IMR-90 (cell line): ENCODE measurements at regions not wholly inside any gene's neighbourhood (a gene's known extent, or its start where the extent isn't known, plus 50 kb on each side); places are given as distances from the start of the nearest gene placed in this dataset.
"Not testable (repeated sequence)": the region's sequence is repeated elsewhere in the genome, so short reads cannot be mapped to it uniquely, and the experiment has no call there.

Source experiments
- ATAC-seq: fragments of 200-7000 bp; cut with Tn5 transposase; 2 replicates; pipeline ENCODE4 v1.9.1; 2020; ENCODE audit warnings: low read depth, mild to moderate bottlenecking, moderate library complexity
- BruUV-seq: library from RNA; stranded (reverse); fragments of 400-500 nt; replicated peaks from 2 replicates; lab custom pipeline; 2021; lab: Mats Ljungman, UMichigan
- CTCF ChIA-PET: fragments of 300-600 bp; formaldehyde crosslinking; extraction: SDS; loops from one replicate; lab custom pipeline; 2021; ENCODE audit warnings: antibody characterized with exemption; lab: Yijun Ruan, JAX
- POLR2A ChIA-PET: fragments of 300-600 bp; sonication (Branson Sonifier 250); formaldehyde crosslinking; loops from one replicate; lab custom pipeline; 2022; ENCODE audit warnings: antibody characterized with exemption; ENCODE audit not compliant: unreplicated experiment; lab: Charles Lee
- DNase-seq: peaks from one replicate; pipeline ENCODE4 v3.0.0; 2013
- H2AFZ ChIP-seq: replicated peaks from 2 replicates; pipeline ENCODE3; 2013; ENCODE audit warnings: low read length, mild to moderate bottlenecking; ENCODE audit not compliant: poor library complexity
- H2AK5ac ChIP-seq: 2 replicates; pipeline ENCODE4 v1.6.1; 2013; ENCODE audit warnings: low read depth, low read length, inconsistent platforms
- H2AK9ac ChIP-seq: replicated peaks from 2 replicates; pipeline ENCODE3; 2013; ENCODE audit warnings: mild to moderate bottlenecking, low read depth, low read length, moderate library complexity; ENCODE audit not compliant: poor library complexity
- H2BK120ac ChIP-seq: 2 replicates; pipeline ENCODE4 v1.6.1; 2013; ENCODE audit warnings: low read depth, low read length, inconsistent platforms
- H2BK15ac ChIP-seq: 3 replicates; pipeline ENCODE4 v1.6.1; 2013; ENCODE audit warnings: low read depth, low read length, inconsistent platforms
- H2BK20ac ChIP-seq: 2 replicates; pipeline ENCODE4 v1.6.1; 2013; ENCODE audit warnings: low read depth, mild to moderate bottlenecking, inconsistent platforms, low read length, moderate library complexity
- H2BK5ac ChIP-seq: 2 replicates; pipeline ENCODE4 v1.6.1; 2013; ENCODE audit warnings: mild to moderate bottlenecking, low read depth, low read length, inconsistent platforms; ENCODE audit not compliant: poor library complexity, severe bottlenecking
- H3K14ac ChIP-seq: replicated peaks from 2 replicates; pipeline ENCODE4 v1.6.1; 2013; ENCODE audit warnings: low read depth, low read length, inconsistent platforms
- H3K18ac ChIP-seq: 2 replicates; pipeline ENCODE4 v1.6.1; 2013; ENCODE audit warnings: low read depth, low read length, control low read depth
- H3K23ac ChIP-seq: 2 replicates; pipeline ENCODE4 v1.6.1; 2013; ENCODE audit warnings: low read depth, low read length, inconsistent platforms
- H3K27ac ChIP-seq: 2 replicates; pipeline ENCODE4 v1.5.1; 2013; ENCODE audit warnings: mild to moderate bottlenecking, control low read depth, low read length; ENCODE audit not compliant: insufficient read depth
- H3K27me3 ChIP-seq: 2 replicates; pipeline ENCODE4 v1.6.1; 2013; ENCODE audit warnings: low read length; ENCODE audit not compliant: control insufficient read depth, insufficient read depth
- H3K36me3 ChIP-seq: 2 replicates; pipeline ENCODE4 v1.6.1; 2013; ENCODE audit warnings: low read length, mixed read lengths; ENCODE audit not compliant: control insufficient read depth, insufficient read depth
- H3K4ac ChIP-seq: 2 replicates; pipeline ENCODE4 v1.6.1; 2013; ENCODE audit warnings: low read depth, low read length, inconsistent platforms
- H3K4me1 ChIP-seq: 2 replicates; pipeline ENCODE4 v1.6.1; 2013; ENCODE audit warnings: low read length, mixed read lengths; ENCODE audit not compliant: control insufficient read depth, insufficient read depth
- H3K4me2 ChIP-seq: 2 replicates; pipeline ENCODE4 v1.6.1; 2013; ENCODE audit warnings: low read depth, mild to moderate bottlenecking, control low read depth, low read length, moderate library complexity
- H3K4me3 ChIP-seq: 2 replicates; pipeline ENCODE4 v1.5.1; 2013; ENCODE audit warnings: low read depth, mild to moderate bottlenecking, control low read depth, low read length, moderate library complexity; ENCODE audit not compliant: insufficient read depth
- H3K56ac ChIP-seq: 2 replicates; pipeline ENCODE4 v1.6.1; 2013; ENCODE audit warnings: low read length, inconsistent platforms; ENCODE audit not compliant: insufficient read depth; ENCODE audit errors: extremely low read depth
- H3K79me1 ChIP-seq, 2 experiments: 2 replicates each; pipeline ENCODE4 v1.6.1; 2013; ENCODE audit warnings: low read length in 2 of 2, inconsistent platforms in 1 of 2, low read depth in 1 of 2
- H3K9ac ChIP-seq: 2 replicates; pipeline ENCODE4 v1.6.1; 2013; ENCODE audit warnings: low read depth, low read length, control low read depth
- H3K9me1 ChIP-seq: 2 replicates; pipeline ENCODE4 v1.6.1; 2013; ENCODE audit warnings: low read length, inconsistent platforms; ENCODE audit not compliant: insufficient read depth
- H3K9me3 ChIP-seq: 2 replicates; pipeline ENCODE4 v1.6.1; 2013; ENCODE audit warnings: low read length; ENCODE audit not compliant: control insufficient read depth, insufficient read depth
- H4K20me1 ChIP-seq: 2 replicates; pipeline ENCODE4 v1.6.1; 2013; ENCODE audit warnings: low read length, inconsistent platforms; ENCODE audit not compliant: insufficient read depth
- H4K5ac ChIP-seq: 2 replicates; pipeline ENCODE4 v1.6.1; 2013; ENCODE audit warnings: mild to moderate bottlenecking, low read depth, low read length, control low read depth
- H4K8ac ChIP-seq, 2 experiments: 2 replicates each; pipeline ENCODE4 v1.6.1; 2013; ENCODE audit warnings: low read depth in 2 of 2, low read length in 2 of 2, control low read depth in 1 of 2, inconsistent platforms in 1 of 2
- H4K91ac ChIP-seq: 2 replicates; pipeline ENCODE4 v1.6.1; 2013; ENCODE audit warnings: low read depth, low read length, inconsistent platforms; ENCODE audit not compliant: insufficient read depth
- POLR2A ChIP-seq: IDR thresholded peaks from 2 replicates; pipeline ENCODE4 v1.6.1; 2012; ENCODE audit warnings: mild to moderate bottlenecking, low read depth, low read length
- RCOR1 ChIP-seq: IDR thresholded peaks from 2 replicates; pipeline ENCODE4 v1.6.1; 2012; ENCODE audit warnings: mild to moderate bottlenecking, low read length, improper control_type of control experiment; ENCODE audit not compliant: insufficient replicate concordance
- WGBS, 2 experiments: methylation state at CpG; one replicate each; pipeline versions ENCODE4 v1.1.5 to v1.1.7; 2013; ENCODE audit warnings: missing lambda C conversion rate in 2 of 2; ENCODE audit not compliant: insufficient read length in 1 of 2; ENCODE audit errors: extremely low coverage in 2 of 2; 5-methylcytosine and 5-hydroxymethylcytosine counted together
- dilution Hi-C: fragments of 300-500 bp; cut with HindIII; formaldehyde crosslinking; loops from one replicate; pipeline ENCODE4 v1.14.3; 2018; ENCODE audit warnings: low sequenced_read_pairs; ENCODE audit not compliant: unreplicated experiment
- in situ Hi-C: fragments of 300-500 bp; cut with MboI; formaldehyde crosslinking; loops from 3 replicates; pipeline ENCODE4 v1.14.3; 2019; ENCODE audit warnings: low sequenced_read_pairs, inconsistent platforms, mixed read lengths
- intact Hi-C: fragments of 100-400 bp; cut with micrococcal nuclease; formaldehyde crosslinking; loops from 2 replicates; pipeline ENCODE4 v1.10.0; 2022

- Histone ChIP-seq H3K14ac (no peak overlapping the region), H3K9me3 (no peaks in the 10 kb centered on the region), H3K4me3 (no peak overlapping the region), H3K9ac (no peak overlapping the region), H4K8ac (no peak overlapping the region), H2BK20ac (no peak overlapping the region), H3K4ac (no peak overlapping the region), H3K18ac (no peak overlapping the region), H3K56ac (no peak overlapping the region), H3K79me1 (no peaks in the 10 kb centered on the region), H3K4me2 (no peak overlapping the region), H2AK5ac (no peak overlapping the region), H3K27ac (no peak overlapping the region), H2AFZ (no peak overlapping the region), H2BK120ac (no peak overlapping the region), H3K4me1 (no peaks in the 10 kb centered on the region), H4K91ac (no peak overlapping the region), H2BK5ac (no peak overlapping the region), H3K27me3 (no peaks in the 10 kb centered on the region), H3K9me1 (no peaks in the 10 kb centered on the region), H2AK9ac (no peak overlapping the region), H3K36me3 (no peaks in the 10 kb centered on the region), H4K20me1 (no peaks in the 10 kb centered on the region), H2BK15ac (no peak overlapping the region), H4K5ac (no peak overlapping the region), H3K23ac (no peak overlapping the region)
- intact Hi-C loops: no loop called here
- BruUV-seq: no TSS peak
- no peak for TF ChIP-seq POLR2A
- no peak for TF ChIP-seq RCOR1
- WGBS, 2 experiments: no CpG with 5 or more reads among the region's 5 CpGs
- no peak for ATAC-seq
- in situ Hi-C loops: no loop called here
- CTCF ChIA-PET: no interaction called here
- POLR2A ChIA-PET: no interaction called here
- dilution Hi-C loops: no loop called here
- DNase-seq: no peak
These were observed 202.3 kb downstream of the PARM1 start for GRCh38 chr4:75135068-75135825.

- no CpG with 5 or more reads among the region's 21 CpGs for WGBS, 2 experiments
- H3K14ac ChIP-seq, H3K4ac ChIP-seq, H2BK5ac ChIP-seq, intact Hi-C loops, H4K5ac ChIP-seq, H3K9me3 ChIP-seq, dilution Hi-C loops, DNase-seq, H3K36me3 ChIP-seq, H4K8ac ChIP-seq, H3K4me3 ChIP-seq, ATAC-seq, H2AK9ac ChIP-seq, H2BK15ac ChIP-seq, BruUV-seq, H4K91ac ChIP-seq, H3K18ac ChIP-seq, CTCF ChIA-PET, H3K27ac ChIP-seq, H2AK5ac ChIP-seq, H2BK120ac ChIP-seq, H3K9me1 ChIP-seq, in situ Hi-C loops, H3K4me2 ChIP-seq, H4K20me1 ChIP-seq, H3K56ac ChIP-seq, H3K4me1 ChIP-seq, H2BK20ac ChIP-seq, H2AFZ ChIP-seq, POLR2A ChIA-PET, H3K79me1 ChIP-seq, H3K9ac ChIP-seq, H3K27me3 ChIP-seq, H3K23ac ChIP-seq: not testable (repeated sequence)
These were observed 194.0 kb downstream of the PARM1 start for GRCh38 chr4:75126870-75127269.
